Activated CD4-positive, alpha-beta T cell treated with anti-CD3 and anti-CD28 coated beads for 36 hours (primary cell): ENCODE measurements at regions not wholly inside any gene's neighbourhood (a gene's known extent, or its start where the extent isn't known, plus 50 kb on each side); places are given as distances from the start of the nearest gene placed in this dataset.
"Not testable (repeated sequence)": the region's sequence is repeated elsewhere in the genome, so short reads cannot be mapped to it uniquely, and the experiment has no call there.

Experiments
- ATAC-seq: fragments of 200-7000 bp; cut with Tn5 transposase; one replicate; pipeline ENCODE4 v1.10.0; 2021; ENCODE audit warnings: mild to moderate bottlenecking, moderate library complexity
- CTCF ChIA-PET: fragments of 350-600 bp; sonication (Branson Sonifier 250); formaldehyde crosslinking; loops from one replicate; lab custom pipeline; 2021; ENCODE audit warnings: antibody characterized with exemption; lab: Charles Lee
- POLR2A ChIA-PET: fragments of 350-600 bp; sonication (Branson Sonifier 250); formaldehyde crosslinking; loops from one replicate; lab custom pipeline; 2021; ENCODE audit warnings: antibody characterized with exemption, inconsistent platforms; lab: Charles Lee
- DNase-seq: peaks from one replicate; pipeline ENCODE4 v3.0.0-alpha.2; 2020
- H3K27ac Mint-ChIP-seq: one replicate; pipeline ENCODE4 v1.8.0; 2021; ENCODE audit warnings: mixed read lengths
- H3K27me3 Mint-ChIP-seq: one replicate; pipeline ENCODE4 v1.8.0; 2021; ENCODE audit warnings: mixed read lengths
- H3K36me3 Mint-ChIP-seq: one replicate; pipeline ENCODE4 v1.8.0; 2021; ENCODE audit warnings: low read depth, mixed read lengths
- H3K4me1 Mint-ChIP-seq: one replicate; pipeline ENCODE4 v1.8.0; 2021; ENCODE audit warnings: mixed read lengths
- H3K4me3 Mint-ChIP-seq: one replicate; pipeline ENCODE4 v1.8.0; 2021; ENCODE audit warnings: mild to moderate bottlenecking, moderate library complexity, mixed read lengths
- H3K9me3 Mint-ChIP-seq: one replicate; pipeline ENCODE4 v1.8.0; 2021; ENCODE audit warnings: low read depth, mixed read lengths
- intact Hi-C, 2 experiments: fragments of 100-400 bp; cut with DNase I in 1 of 2; cut with micrococcal nuclease in 1 of 2; formaldehyde crosslinking; loops; one replicate each; pipeline versions ENCODE4 v1.14.2 to v1.15.1; 2022 to 2024; cut with DNase I, micrococcal nuclease

- intact Hi-C loops = no loop called here
Observed at GRCh38 chrX:18002791-18003190, 141.7 kb upstream of the RAI2 start.

DNA sequence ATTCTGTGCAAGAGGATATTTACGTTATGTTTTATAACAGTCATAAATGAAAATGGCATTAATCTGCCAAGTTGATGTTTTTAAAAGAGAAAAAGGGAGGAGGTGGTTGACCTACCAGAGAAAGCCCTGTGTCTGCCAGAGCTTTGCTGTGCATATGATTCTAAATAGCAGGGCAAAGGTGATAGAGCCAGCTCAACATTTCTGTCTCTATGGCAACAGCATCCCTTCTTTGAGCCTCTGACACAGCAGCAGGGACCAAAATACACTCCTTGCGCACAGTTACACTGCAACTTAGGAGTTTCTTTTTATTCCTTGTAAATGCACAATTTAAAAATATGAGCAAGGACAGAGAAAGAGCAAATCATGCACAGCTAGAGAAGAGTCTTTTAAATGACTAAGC is 133.3 kb upstream of the RAI2 start:
- Mint-ChIP-seq H3K4me3 (no peak overlapping the region), H3K27ac (no peak overlapping the region), H3K4me1 (no peaks in the 10 kb centered on the region), H3K36me3 (no peaks in the 10 kb centered on the region), H3K9me3 (no peaks in the 10 kb centered on the region), H3K27me3 (no peaks in the 10 kb centered on the region)
- DNase-seq (no peak), ATAC-seq (no peak)
- ChIA-PET POLR2A (no interaction called here), CTCF (interaction anchor here (0.6 kb wide), 1 partner anchor 383 kb away, joined by 3 read pairs; no protein-coding TSS in a partner anchor)
- intact Hi-C loops = no loop called here

More at GRCh38 chrX:18002791-18003190, 141.7 kb upstream of the RAI2 start:
- Mint-ChIP-seq H3K36me3 (no peaks in the 10 kb centered on the region), H3K4me1 (no peaks in the 10 kb centered on the region), H3K4me3 (no peak overlapping the region), H3K27me3 (no peaks in the 10 kb centered on the region), H3K27ac (no peak overlapping the region), H3K9me3 (no peaks in the 10 kb centered on the region)
- CTCF ChIA-PET = no interaction called here
- DNase-seq = no peak
- no peak for ATAC-seq
- POLR2A ChIA-PET = no interaction called here

DNA sequence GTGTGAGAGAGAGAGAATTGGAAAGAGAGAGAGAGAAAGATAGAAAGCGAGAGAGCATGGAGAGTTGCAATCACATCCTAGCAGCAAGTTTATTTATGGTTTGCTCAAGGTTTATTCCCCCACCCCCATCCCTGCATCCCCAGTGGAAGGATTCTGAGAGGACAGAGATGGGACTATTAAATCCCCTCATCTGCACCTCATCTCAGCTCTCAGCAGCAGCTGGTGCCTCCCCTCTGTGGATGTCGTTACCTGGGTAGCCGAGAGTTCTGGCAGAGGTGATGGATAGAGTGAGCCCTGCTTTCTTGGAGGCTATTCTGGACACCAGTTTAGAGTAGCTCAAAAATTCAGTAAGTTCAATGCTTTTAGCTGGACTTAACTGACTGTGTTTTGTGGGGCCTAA is 132.0 kb upstream of the RAI2 start:
- DNase-seq (no peak), ATAC-seq (no peak)
- Mint-ChIP-seq H3K27ac (no peak overlapping the region), H3K4me1 (peaks cover 6% of the 10 kb centered on the region), H3K36me3 (no peaks in the 10 kb centered on the region), H3K4me3 (no peak overlapping the region), H3K9me3 (no peaks in the 10 kb centered on the region), H3K27me3 (no peaks in the 10 kb centered on the region)
- ChIA-PET CTCF (no interaction called here), POLR2A (no interaction called here)
- intact Hi-C loops = no loop called here

GRCh38 chrX:17990532-17990931 is 129.4 kb upstream of the RAI2 start:
- ChIA-PET CTCF (no interaction called here), POLR2A (interaction anchor here (0.8 kb wide), 1 partner anchor 298 kb away, joined by 4 read pairs; no protein-coding TSS in a partner anchor)
- Mint-ChIP-seq H3K36me3 (no peaks in the 10 kb centered on the region), H3K27ac (no peak overlapping the region), H3K4me3 (no peak overlapping the region), H3K4me1 (peaks cover 29% of the 10 kb centered on the region), H3K9me3 (no peaks in the 10 kb centered on the region), H3K27me3 (no peaks in the 10 kb centered on the region)
- ATAC-seq (no peak), DNase-seq (no peak)
- intact Hi-C loops = no loop called here

DNA sequence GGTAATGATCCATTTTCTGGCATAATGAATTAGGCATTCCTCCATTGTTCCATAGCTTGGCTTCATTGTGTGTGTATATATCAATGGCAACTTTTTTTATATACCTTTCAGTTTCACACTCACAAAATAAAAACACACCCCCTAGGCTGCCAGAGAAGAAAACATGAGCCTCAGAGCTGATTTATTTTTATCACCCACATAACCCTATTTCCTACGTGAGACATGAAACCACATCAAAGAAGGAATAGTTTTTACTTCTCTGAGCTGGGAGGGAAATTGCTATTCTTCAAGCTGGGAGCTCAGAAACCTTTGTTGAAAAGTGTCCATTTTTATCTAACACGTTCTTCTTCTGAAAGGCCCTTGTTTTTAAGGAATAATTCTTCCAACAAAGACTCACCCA is 126.7 kb upstream of the RAI2 start:
- H3K27ac Mint-ChIP-seq = no peak overlapping the region
- ATAC-seq (peak; percentile 80), DNase-seq (no peak)
- ChIA-PET CTCF (no interaction called here), POLR2A (interaction anchor here (0.7 kb wide), 1 partner anchor 128 kb away, joined by 3 read pairs; no protein-coding TSS in a partner anchor)
- peaks cover 2% of the 10 kb centered on the region for H3K36me3 Mint-ChIP-seq
- no peak overlapping the region for H3K4me3 Mint-ChIP-seq
- H3K27me3 Mint-ChIP-seq = no peaks in the 10 kb centered on the region
- H3K4me1 Mint-ChIP-seq = peaks cover 31% of the 10 kb centered on the region
- intact Hi-C loops = loop anchor here in 1 of 2 experiments (5.0 kb wide), 1 partner anchor 50 kb away; no protein-coding TSS in a partner anchor
- no peaks in the 10 kb centered on the region for H3K9me3 Mint-ChIP-seq

DNA sequence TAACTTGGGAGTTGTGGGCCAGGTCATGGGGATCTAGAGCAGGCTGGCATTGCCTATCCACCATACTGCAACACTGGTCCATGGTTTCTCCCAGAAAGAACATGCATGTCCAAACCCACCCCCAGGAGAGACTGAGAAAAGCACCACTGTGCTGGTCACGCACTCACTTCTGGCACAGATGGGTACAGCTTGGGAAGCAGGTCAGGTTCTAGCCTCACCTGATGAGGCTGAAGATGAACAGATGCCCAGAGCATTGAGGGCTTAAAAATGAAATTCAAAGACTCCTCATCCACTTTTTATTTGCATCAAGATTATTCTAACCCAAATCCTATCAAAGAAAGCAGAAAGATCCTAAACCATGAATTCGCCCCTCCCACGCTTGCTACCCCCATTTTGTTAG is 125.9 kb upstream of the RAI2 start:
- intact Hi-C loops = loop anchor here in 1 of 2 experiments (5.0 kb wide), 1 partner anchor 50 kb away; no protein-coding TSS in a partner anchor
- Mint-ChIP-seq H3K27me3 (no peaks in the 10 kb centered on the region), H3K9me3 (no peaks in the 10 kb centered on the region), H3K36me3 (peaks cover 2% of the 10 kb centered on the region), H3K4me3 (no peak overlapping the region), H3K27ac (no peak overlapping the region), H3K4me1 (peaks cover 31% of the 10 kb centered on the region)
- ChIA-PET POLR2A (no interaction called here), CTCF (no interaction called here)
- DNase-seq = no peak
- ATAC-seq = no peak

GRCh38 chrX:17986440-17986839 is 125.3 kb upstream of the RAI2 start:
- H3K9me3 Mint-ChIP-seq = no peaks in the 10 kb centered on the region
- ATAC-seq (no peak), DNase-seq (no peak)
- H3K36me3 Mint-ChIP-seq = peaks cover 2% of the 10 kb centered on the region
- intact Hi-C loops = loop anchor here in 1 of 2 experiments (5.0 kb wide), 1 partner anchor 51 kb away; no protein-coding TSS in a partner anchor
- no peak overlapping the region for H3K27ac Mint-ChIP-seq
- peaks cover 31% of the 10 kb centered on the region for H3K4me1 Mint-ChIP-seq
- ChIA-PET CTCF (interaction anchor here (0.6 kb wide), 1 partner anchor 426 kb away, joined by 3 read pairs; no protein-coding TSS in a partner anchor), POLR2A (no interaction called here)
- no peak overlapping the region for H3K4me3 Mint-ChIP-seq
- H3K27me3 Mint-ChIP-seq = no peaks in the 10 kb centered on the region

GRCh38 chrX:17984415-17984814 is 123.3 kb upstream of the RAI2 start:
- H3K9me3 Mint-ChIP-seq = no peaks in the 10 kb centered on the region
- peaks cover 2% of the 10 kb centered on the region for H3K36me3 Mint-ChIP-seq
- H3K4me1 Mint-ChIP-seq = peaks cover 31% of the 10 kb centered on the region
- DNase-seq = no peak
- no peak overlapping the region for H3K27ac Mint-ChIP-seq
- ATAC-seq = no peak
- ChIA-PET POLR2A (no interaction called here), CTCF (no interaction called here)
- intact Hi-C loops = no loop called here
- H3K27me3 Mint-ChIP-seq = no peaks in the 10 kb centered on the region
- no peak overlapping the region for H3K4me3 Mint-ChIP-seq

GRCh38 chrX:17983389-17983788 is 122.3 kb upstream of the RAI2 start:
- ChIA-PET CTCF (no interaction called here), POLR2A (no interaction called here)
- peaks cover 2% of the 10 kb centered on the region for H3K36me3 Mint-ChIP-seq
- H3K4me1 Mint-ChIP-seq = peaks cover 29% of the 10 kb centered on the region
- no peaks in the 10 kb centered on the region for H3K27me3 Mint-ChIP-seq
- no peak overlapping the region for H3K27ac Mint-ChIP-seq
- no peak for DNase-seq
- intact Hi-C loops = no loop called here
- no peaks in the 10 kb centered on the region for H3K9me3 Mint-ChIP-seq
- ATAC-seq = no peak
- H3K4me3 Mint-ChIP-seq = no peak overlapping the region

DNA sequence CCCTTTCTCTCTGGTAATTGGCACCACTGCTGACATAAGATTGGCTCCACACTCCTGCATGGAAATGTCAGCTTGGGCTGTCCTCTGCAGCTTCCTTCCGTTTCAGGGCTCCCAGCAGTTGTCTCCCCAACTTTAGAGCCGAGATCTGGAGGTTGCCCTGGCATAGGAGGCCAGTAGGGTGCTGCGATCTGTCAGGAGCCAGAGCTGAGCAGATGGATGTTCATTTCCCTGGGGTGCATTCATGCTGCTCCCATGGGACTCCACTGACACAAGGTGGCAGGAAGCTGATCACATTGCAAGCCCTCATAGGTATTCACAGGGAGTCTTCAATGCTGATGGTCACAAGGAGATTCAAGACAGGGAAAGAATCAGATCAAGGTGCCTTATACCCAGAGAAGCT is 116.6 kb upstream of the RAI2 start:
- ChIA-PET CTCF (no interaction called here), POLR2A (no interaction called here)
- Mint-ChIP-seq H3K27ac (no peak overlapping the region), H3K4me3 (no peak overlapping the region), H3K27me3 (peaks cover 2% of the 10 kb centered on the region), H3K36me3 (no peaks in the 10 kb centered on the region), H3K9me3 (no peaks in the 10 kb centered on the region), H3K4me1 (no peaks in the 10 kb centered on the region)
- intact Hi-C loops = no loop called here
- ATAC-seq = no peak
- no peak for DNase-seq

DNA sequence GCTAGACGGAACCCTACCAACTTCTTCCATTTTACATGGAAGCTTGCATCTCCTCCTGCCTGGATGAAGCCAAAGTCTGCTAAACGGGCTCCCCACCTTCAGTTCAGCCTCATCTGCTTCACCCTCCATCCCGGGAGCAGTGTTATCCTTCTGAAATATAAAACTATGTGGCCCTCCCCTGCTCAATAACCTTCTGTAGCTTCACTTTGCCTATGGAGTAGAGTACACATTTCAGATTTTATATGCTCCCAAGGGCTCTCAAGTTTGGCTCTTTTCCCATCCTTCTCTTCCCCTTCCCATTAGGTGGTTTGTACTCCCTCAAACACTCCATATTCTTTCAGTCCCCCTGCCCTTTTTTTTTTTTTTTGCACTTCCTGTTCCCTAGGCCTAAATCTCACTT is 115.9 kb upstream of the RAI2 start:
- CTCF ChIA-PET = no interaction called here
- intact Hi-C loops = no loop called here
- DNase-seq (no peak), ATAC-seq (no peak)
- no peaks in the 10 kb centered on the region for H3K4me1 Mint-ChIP-seq
- POLR2A ChIA-PET = no interaction called here
- no peak overlapping the region for H3K4me3 Mint-ChIP-seq
- H3K27me3 Mint-ChIP-seq = peaks cover 2% of the 10 kb centered on the region
- no peaks in the 10 kb centered on the region for H3K9me3 Mint-ChIP-seq
- no peak overlapping the region for H3K27ac Mint-ChIP-seq
- no peaks in the 10 kb centered on the region for H3K36me3 Mint-ChIP-seq

DNA sequence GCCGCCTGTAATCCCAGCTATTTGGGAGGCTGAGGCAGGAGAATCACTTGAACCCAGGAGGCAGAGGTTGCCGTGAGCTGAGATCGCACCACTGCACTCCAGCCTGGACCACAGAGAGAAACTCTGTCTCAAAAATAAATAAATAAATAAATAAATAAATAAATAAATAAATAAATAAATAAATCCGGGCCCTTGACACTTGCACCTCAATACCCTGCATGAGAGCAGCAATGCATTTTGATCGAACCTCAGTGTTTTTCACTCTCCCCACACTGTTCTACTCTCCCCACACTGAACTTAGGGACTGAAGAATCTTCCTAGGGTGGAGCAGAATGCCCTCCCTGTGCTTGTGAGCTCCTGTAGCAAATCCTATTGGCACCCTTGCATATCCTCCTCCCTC is 114.3 kb upstream of the RAI2 start:
- CTCF ChIA-PET, DNase-seq, H3K27me3 Mint-ChIP-seq, ATAC-seq, H3K36me3 Mint-ChIP-seq, intact Hi-C loops, H3K9me3 Mint-ChIP-seq, H3K4me3 Mint-ChIP-seq, H3K4me1 Mint-ChIP-seq, H3K27ac Mint-ChIP-seq, POLR2A ChIA-PET: not testable (repeated sequence)
